GM19395 (cell line): ENCODE measurements at regions not wholly inside any gene's neighbourhood (a gene's known extent, or its start where the extent isn't known, plus 50 kb on each side); places are given as distances from the start of the nearest gene placed in this dataset.

ENCODE experiments used
- ATAC-seq: cut with Tn5 transposase; IDR thresholded peaks from one replicate; pipeline ENCODE4 v1.9.1; 2021; ENCODE audit warnings: mild to moderate bottlenecking, moderate library complexity; ENCODE audit not compliant: unreplicated experiment

- no peak for ATAC-seq
These were observed 77.6 kb upstream of the TNRC6C start for GRCh38 chr17:77880711-77881450.

- peak; percentile 86 for ATAC-seq
These were observed 77.0 kb upstream of the TNRC6C start for GRCh38 chr17:77881545-77881944.

- ATAC-seq: no peak
These were observed 76.5 kb upstream of the TNRC6C start for GRCh38 chr17:77882040-77882439.

- no peak for ATAC-seq
These were observed 75.9 kb upstream of the TNRC6C start for GRCh38 chr17:77882481-77883212.

GRCh38 chr17:77883213-77883650 is 75.3 kb upstream of the TNRC6C start:
- no peak for ATAC-seq

DNA sequence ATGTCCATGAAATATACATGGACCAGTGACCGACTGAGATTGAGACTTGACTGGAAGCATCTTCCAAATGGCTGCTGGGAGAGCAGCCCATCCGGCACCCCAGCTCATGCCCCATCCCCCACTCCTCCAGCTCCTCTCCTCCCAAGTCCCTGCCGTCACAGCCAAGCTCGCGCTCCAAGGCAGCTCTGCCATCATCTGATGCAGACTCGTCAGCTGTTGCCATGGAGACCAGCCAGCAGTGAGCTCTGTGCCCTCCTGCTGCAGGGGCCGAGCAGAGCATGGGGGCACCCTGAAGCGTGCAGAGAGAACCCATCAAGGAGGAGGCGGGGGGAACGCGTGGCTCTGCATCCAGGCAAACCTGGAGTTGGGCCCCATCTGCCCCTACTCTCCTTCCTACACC is 74.5 kb upstream of the TNRC6C start:
- no peak for ATAC-seq

- ATAC-seq: no peak
These were observed 73.4 kb upstream of the TNRC6C start for GRCh38 chr17:77884967-77885641.

- no peak for ATAC-seq
These were observed 72.7 kb upstream of the TNRC6C start for GRCh38 chr17:77885678-77886386.

GRCh38 chr17:77886387-77886728 is 72.1 kb upstream of the TNRC6C start:
- no peak for ATAC-seq

- ATAC-seq: no peak
These were observed 71.4 kb upstream of the TNRC6C start for GRCh38 chr17:77887110-77887463.

GRCh38 chr17:77887464-77888241 is 70.8 kb upstream of the TNRC6C start:
- ATAC-seq: no peak

- no peak for ATAC-seq
These were observed 70.0 kb upstream of the TNRC6C start for GRCh38 chr17:77888242-77889134.

GRCh38 chr17:77889135-77889505 is 69.4 kb upstream of the TNRC6C start:
- ATAC-seq: no peak

DNA sequence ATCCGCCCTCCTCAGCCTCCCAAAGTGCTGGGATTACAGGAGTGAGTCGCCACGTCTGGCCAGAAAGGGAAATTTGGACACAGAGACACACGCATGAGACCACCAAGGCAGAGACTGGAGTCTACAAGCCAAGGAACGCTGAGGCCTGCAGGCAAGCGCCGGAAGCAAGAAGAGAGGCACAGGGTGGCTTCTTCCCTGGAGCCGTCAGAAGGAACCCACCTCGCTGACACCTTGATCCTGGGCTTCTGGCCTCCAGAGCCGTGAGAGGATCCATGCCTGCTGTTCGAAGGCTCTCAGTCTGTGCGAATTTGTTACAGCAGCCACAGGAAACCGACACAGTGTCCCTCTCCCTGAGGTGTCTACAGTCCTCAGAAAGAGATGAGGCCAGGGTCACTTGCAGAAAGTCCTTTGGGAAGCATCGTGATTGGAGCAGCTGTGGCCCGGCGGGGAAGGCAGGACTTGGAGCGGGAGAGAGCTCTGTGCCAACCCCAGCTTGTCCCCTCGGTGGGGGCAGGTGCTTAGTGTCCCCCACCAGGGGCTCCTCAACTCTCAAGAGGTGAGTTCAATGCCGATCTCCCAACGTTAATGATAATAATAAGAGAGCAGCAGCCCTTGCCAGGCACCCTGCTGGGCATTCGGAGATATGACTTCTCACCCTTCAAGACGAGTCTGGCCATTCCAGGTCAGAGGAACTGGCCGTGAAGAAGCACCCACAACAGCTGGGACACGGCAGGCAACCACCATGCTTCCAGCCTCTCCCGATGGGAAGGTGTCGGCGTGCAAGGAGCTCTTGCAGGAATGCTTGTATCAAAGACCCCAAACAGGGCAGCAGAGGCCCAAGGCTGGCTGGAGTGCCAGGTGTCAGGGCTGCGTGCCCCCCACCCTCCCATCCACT is 68.4 kb upstream of the TNRC6C start:
- no peak for ATAC-seq

GRCh38 chr17:77890771-77891170 is 67.7 kb upstream of the TNRC6C start:
- no peak for ATAC-seq

DNA sequence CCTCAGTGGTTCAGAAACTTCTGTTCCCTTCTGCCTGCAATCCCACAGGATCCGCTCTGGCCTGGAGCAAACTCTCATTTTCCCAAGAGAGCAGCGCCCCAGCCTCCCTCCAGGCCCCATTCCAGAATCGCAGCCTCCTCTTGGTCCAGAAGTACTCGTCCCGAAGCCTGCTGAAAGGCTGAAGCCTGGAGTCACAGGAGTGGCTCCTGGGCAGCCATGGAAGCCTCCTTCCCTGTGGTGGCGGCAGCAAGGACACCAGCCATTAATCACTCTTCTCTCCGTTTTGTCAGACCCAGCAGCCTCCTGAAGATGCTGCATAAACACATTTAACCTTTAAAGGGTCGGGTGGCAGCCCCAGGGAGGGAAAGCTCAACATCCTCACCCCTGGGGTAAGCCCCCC is 66.9 kb upstream of the TNRC6C start:
- no peak for ATAC-seq

- ATAC-seq: no peak
These were observed 66.5 kb upstream of the TNRC6C start for GRCh38 chr17:77892031-77892430.

DNA sequence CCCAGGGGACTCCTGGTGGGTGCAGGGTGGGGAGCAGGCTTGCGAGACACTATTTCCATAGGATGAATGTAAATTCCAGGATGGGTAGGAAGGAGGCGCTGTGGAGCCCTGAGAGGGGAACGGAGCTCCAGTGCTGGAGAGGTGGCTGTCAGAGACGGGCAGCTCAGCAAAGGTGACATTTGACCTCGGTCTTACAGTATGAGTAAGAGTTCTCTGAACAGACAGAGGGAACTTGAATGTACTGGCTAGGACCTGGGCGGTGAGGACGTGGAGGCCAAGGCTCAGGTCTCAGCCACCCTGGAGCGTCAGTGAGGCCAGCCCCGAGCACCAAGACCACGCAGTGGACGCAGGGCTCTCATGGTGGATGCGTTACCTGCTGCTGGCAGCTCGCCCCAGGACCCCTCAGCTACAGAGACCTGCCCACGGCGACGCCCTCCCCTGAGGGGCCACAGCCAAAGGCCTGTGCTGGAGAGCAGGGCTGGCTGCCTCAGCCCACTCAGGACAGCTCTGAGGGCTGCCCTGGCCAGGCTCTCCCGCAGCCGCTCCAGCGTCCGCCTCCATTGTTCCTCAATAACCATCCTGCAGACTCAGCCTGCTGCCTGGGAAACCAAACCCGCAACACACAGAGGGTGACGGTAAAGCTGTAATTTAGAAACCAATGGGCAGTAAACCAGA is 65.9 kb upstream of the TNRC6C start:
- no peak for ATAC-seq
